ENCODE measurements at regions not wholly inside any gene's neighbourhood (a gene's known extent, or its start where the extent isn't known, plus 50 kb on each side); places are given as distances from the start of the nearest gene placed in this dataset.

- no peak for TF ChIP-seq TEAD4 (CRISPR knock-in tag; IDR thresholded peaks at IDR 0.05)
- no peak for TF ChIP-seq ZSCAN18 (CRISPR knock-in tag; IDR thresholded peaks at IDR 0.05)
- no peak for TF ChIP-seq ETV6 (CRISPR knock-in tag; IDR thresholded peaks at IDR 0.05)
- TF ChIP-seq USF2 (CRISPR knock-in tag; IDR thresholded peaks at IDR 0.05): no peak
- no peak for TF ChIP-seq NFATC4 (CRISPR knock-in tag; IDR thresholded peaks at IDR 0.05)
- no peak for TF ChIP-seq ZNF232 (CRISPR knock-in tag; IDR thresholded peaks at IDR 0.05)
- TF ChIP-seq CTCF (IDR thresholded peaks at IDR 0.05): no peak
- no peak for TF ChIP-seq TP53 (CRISPR knock-in tag; IDR thresholded peaks at IDR 0.05)
- TF ChIP-seq ZNF425 (CRISPR knock-in tag; conservative IDR thresholded peaks at IDR 0.05): no peak
- no peak for TF ChIP-seq IRF1 (CRISPR knock-in tag; IDR thresholded peaks at IDR 0.05)
- TF ChIP-seq OVOL2 (CRISPR knock-in tag; IDR thresholded peaks at IDR 0.05; ENCODE audit: borderline replicate concordance): no peak
- no peak for TF ChIP-seq ZNF416 (CRISPR knock-in tag; IDR thresholded peaks at IDR 0.05)
- TF ChIP-seq NFE2L1 (CRISPR knock-in tag; IDR thresholded peaks at IDR 0.05): no peak
Observed at GRCh38 chr11:91563176-91563575, 661.4 kb upstream of the FAT3 start.
